HG02970 (cell line): ENCODE measurements at regions not wholly inside any gene's neighbourhood (a gene's known extent, or its start where the extent isn't known, plus 50 kb on each side); places are given as distances from the start of the nearest gene placed in this dataset.
"Not testable (repeated sequence)": the region's sequence is repeated elsewhere in the genome, so short reads cannot be mapped to it uniquely, and the experiment has no call there.

Experiments used
- ATAC-seq: cut with Tn5 transposase; IDR thresholded peaks from one replicate; pipeline ENCODE4 v1.9.1; 2021; ENCODE audit warnings: mild to moderate bottlenecking, moderate library complexity, moderate number of reproducible peaks; ENCODE audit not compliant: unreplicated experiment, low FRiP score

- no peak for ATAC-seq
These were observed 1765.9 kb downstream of the PLA2G4A start for GRCh38 chr1:188594542-188595235.

GRCh38 chr1:188599313-188599712 lies 1770.6 kb downstream of the PLA2G4A start:
- ATAC-seq: no peak

- ATAC-seq: no peak
These were observed 1782.7 kb downstream of the PLA2G4A start for GRCh38 chr1:188611432-188611831.

GRCh38 chr1:188615321-188615720 lies 1786.6 kb downstream of the PLA2G4A start:
- no peak for ATAC-seq

- ATAC-seq: no peak
These were observed 1791.5 kb downstream of the PLA2G4A start for GRCh38 chr1:188620236-188620635.

- ATAC-seq: no peak
These were observed 1812.9 kb downstream of the PLA2G4A start for GRCh38 chr1:188641566-188642211.

- no peak for ATAC-seq
These were observed 1814.0 kb downstream of the PLA2G4A start for GRCh38 chr1:188642704-188643103.

GRCh38 chr1:188652678-188653077 lies 1823.9 kb downstream of the PLA2G4A start:
- no peak for ATAC-seq

- not testable (repeated sequence) for ATAC-seq
These were observed 1821.7 kb downstream of the BRINP3 start for GRCh38 chr1:188655966-188656365.

- no peak for ATAC-seq
These were observed 1817.1 kb downstream of the BRINP3 start for GRCh38 chr1:188660572-188660971.

GRCh38 chr1:188665477-188665876 lies 1812.2 kb downstream of the BRINP3 start:
- ATAC-seq: no peak

GRCh38 chr1:188668083-188668482 lies 1809.6 kb downstream of the BRINP3 start:
- no peak for ATAC-seq

- ATAC-seq: no peak
These were observed 1807.8 kb downstream of the BRINP3 start for GRCh38 chr1:188669728-188670382.

- ATAC-seq: no peak
These were observed 1806.8 kb downstream of the BRINP3 start for GRCh38 chr1:188670837-188671236.

- no peak for ATAC-seq
These were observed 1805.5 kb downstream of the BRINP3 start for GRCh38 chr1:188672153-188672552.

- ATAC-seq: no peak
These were observed 1788.1 kb downstream of the BRINP3 start for GRCh38 chr1:188689542-188689941.

GRCh38 chr1:188700116-188700515 lies 1777.5 kb downstream of the BRINP3 start:
- no peak for ATAC-seq

GRCh38 chr1:188706742-188707141 lies 1770.9 kb downstream of the BRINP3 start:
- ATAC-seq: no peak

GRCh38 chr1:188708795-188709535 lies 1768.7 kb downstream of the BRINP3 start:
- no peak for ATAC-seq

- ATAC-seq: no peak
These were observed 1762.1 kb downstream of the BRINP3 start for GRCh38 chr1:188715566-188715965.

GRCh38 chr1:188719735-188720134 lies 1757.9 kb downstream of the BRINP3 start:
- ATAC-seq: no peak
